ENCODE measurements at regions not wholly inside any gene's neighbourhood (a gene's known extent, or its start where the extent isn't known, plus 50 kb on each side); places are given as distances from the start of the nearest gene placed in this dataset.

DNA sequence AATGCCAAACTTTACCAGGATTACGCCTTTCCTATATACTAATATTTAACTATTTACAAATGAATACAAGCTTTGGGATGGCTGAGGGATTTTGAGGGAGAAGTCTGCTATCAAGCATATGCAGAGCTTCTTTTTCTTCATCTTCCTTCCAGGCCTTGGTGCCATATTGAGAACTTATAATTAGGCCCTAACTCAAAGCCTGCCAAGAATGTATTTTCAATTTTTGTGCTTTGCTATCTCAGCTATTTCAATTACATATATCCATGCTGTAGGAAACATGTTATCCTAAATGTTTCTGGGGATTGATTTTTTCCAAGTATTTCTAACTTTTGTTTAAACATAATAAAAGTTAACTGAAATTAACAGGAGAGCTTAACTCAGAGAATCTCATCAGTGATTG is 425.0 kb upstream of the GRM7 start:
- TF ChIP-seq, protein P1, sequence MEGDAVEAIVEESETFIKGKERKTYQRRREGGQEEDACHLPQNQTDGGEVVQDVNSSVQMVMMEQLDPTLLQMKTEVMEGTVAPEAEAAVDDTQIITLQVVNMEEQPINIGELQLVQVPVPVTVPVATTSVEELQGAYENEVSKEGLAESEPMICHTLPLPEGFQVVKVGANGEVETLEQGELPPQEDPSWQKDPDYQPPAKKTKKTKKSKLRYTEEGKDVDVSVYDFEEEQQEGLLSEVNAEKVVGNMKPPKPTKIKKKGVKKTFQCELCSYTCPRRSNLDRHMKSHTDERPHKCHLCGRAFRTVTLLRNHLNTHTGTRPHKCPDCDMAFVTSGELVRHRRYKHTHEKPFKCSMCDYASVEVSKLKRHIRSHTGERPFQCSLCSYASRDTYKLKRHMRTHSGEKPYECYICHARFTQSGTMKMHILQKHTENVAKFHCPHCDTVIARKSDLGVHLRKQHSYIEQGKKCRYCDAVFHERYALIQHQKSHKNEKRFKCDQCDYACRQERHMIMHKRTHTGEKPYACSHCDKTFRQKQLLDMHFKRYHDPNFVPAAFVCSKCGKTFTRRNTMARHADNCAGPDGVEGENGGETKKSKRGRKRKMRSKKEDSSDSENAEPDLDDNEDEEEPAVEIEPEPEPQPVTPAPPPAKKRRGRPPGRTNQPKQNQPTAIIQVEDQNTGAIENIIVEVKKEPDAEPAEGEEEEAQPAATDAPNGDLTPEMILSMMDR (conservative IDR thresholded peaks at IDR 0.05; ENCODE audit: low read length) = no peak
- no peak for TF ChIP-seq EZH2phosphoT487 (IDR thresholded peaks at IDR 0.05; ENCODE audit: borderline replicate concordance)

Data from Loucy (cell line).